ENCODE measurements at regions not wholly inside any gene's neighbourhood (a gene's known extent, or its start where the extent isn't known, plus 50 kb on each side); places are given as distances from the start of the nearest gene placed in this dataset.

GRCh38 chr9:95762322-95762721 lies 113.2 kb upstream of the ERCC6L2 start:
- Histone ChIP-seq H3K4me3 (ENCODE audit: low read length) (no peak overlapping the region), H3K36me3 (ENCODE audit: control insufficient read depth, insufficient read depth, low read length) (no peaks in the 10 kb centered on the region), H3K9me3 (ENCODE audit: control insufficient read depth, insufficient read depth, low read length) (no peaks in the 10 kb centered on the region), H3K4me1 (ENCODE audit: control insufficient read depth, insufficient read depth, low read length) (peaks cover 9% of the 10 kb centered on the region; the same call in 1 of the 2 replicates), H3K27me3 (ENCODE audit: control insufficient read depth, insufficient read depth, low read length) (no peaks in the 10 kb centered on the region), H3K27ac (ENCODE audit: low read length) (no peak overlapping the region)
- WGBS (ENCODE audit: insufficient coverage, insufficient read length): no CpG with 5 or more reads among the region's 6 CpGs
- no peak for DNase-seq (ENCODE audit: low read depth, low spot score)

- peaks cover under 1% of the 10 kb centered on the region; the same call in 1 of the 2 replicates for H3K27me3 ChIP-seq (ENCODE audit: control insufficient read depth, insufficient read depth, low read length)
- H3K36me3 ChIP-seq (ENCODE audit: control insufficient read depth, insufficient read depth, low read length): no peaks in the 10 kb centered on the region
- no CpG with 5 or more reads among the region's 8 CpGs for WGBS (ENCODE audit: insufficient coverage, insufficient read length)
- peaks cover 4% of the 10 kb centered on the region; the same call in 1 of the 2 replicates for H3K4me1 ChIP-seq (ENCODE audit: control insufficient read depth, insufficient read depth, low read length)
- no peak overlapping the region for H3K4me3 ChIP-seq (ENCODE audit: low read length)
- H3K27ac ChIP-seq (ENCODE audit: low read length): no peak overlapping the region
- no peak for DNase-seq (ENCODE audit: low read depth, low spot score)
- H3K9me3 ChIP-seq (ENCODE audit: control insufficient read depth, insufficient read depth, low read length): no peaks in the 10 kb centered on the region
Measured at GRCh38 chr9:95760791-95761190, 114.7 kb upstream of the ERCC6L2 start.

GRCh38 chr9:95757439-95757838 lies 118.1 kb upstream of the ERCC6L2 start:
- no CpG with 5 or more reads among the region's 6 CpGs for WGBS (ENCODE audit: insufficient coverage, insufficient read length)
- Histone ChIP-seq H3K27ac (ENCODE audit: low read length) (no peak overlapping the region), H3K9me3 (ENCODE audit: control insufficient read depth, insufficient read depth, low read length) (no peaks in the 10 kb centered on the region), H3K36me3 (ENCODE audit: control insufficient read depth, insufficient read depth, low read length) (no peaks in the 10 kb centered on the region), H3K4me1 (ENCODE audit: control insufficient read depth, insufficient read depth, low read length) (peaks cover 11% of the 10 kb centered on the region), H3K27me3 (ENCODE audit: control insufficient read depth, insufficient read depth, low read length) (peaks cover 12% of the 10 kb centered on the region; the same call in 1 of the 2 replicates), H3K4me3 (ENCODE audit: low read length) (no peak overlapping the region)
- no peak for DNase-seq (ENCODE audit: low read depth, low spot score)

- Histone ChIP-seq H3K9me3 (ENCODE audit: control insufficient read depth, insufficient read depth, low read length) (no peaks in the 10 kb centered on the region), H3K27ac (ENCODE audit: low read length) (no peak overlapping the region), H3K27me3 (ENCODE audit: control insufficient read depth, insufficient read depth, low read length) (peaks cover 12% of the 10 kb centered on the region; the same call in 1 of the 2 replicates), H3K4me1 (ENCODE audit: control insufficient read depth, insufficient read depth, low read length) (peaks cover 11% of the 10 kb centered on the region), H3K36me3 (ENCODE audit: control insufficient read depth, insufficient read depth, low read length) (no peaks in the 10 kb centered on the region), H3K4me3 (ENCODE audit: low read length) (no peak overlapping the region)
- no peak for DNase-seq (ENCODE audit: low read depth, low spot score)
- WGBS (ENCODE audit: insufficient coverage, insufficient read length): no CpG with 5 or more reads among the region's 4 CpGs
Measured at GRCh38 chr9:95756986-95757385, 118.5 kb upstream of the ERCC6L2 start.

- H3K27ac ChIP-seq (ENCODE audit: low read length): no peak overlapping the region
- peaks cover 11% of the 10 kb centered on the region for H3K4me1 ChIP-seq (ENCODE audit: control insufficient read depth, insufficient read depth, low read length)
- H3K36me3 ChIP-seq (ENCODE audit: control insufficient read depth, insufficient read depth, low read length): no peaks in the 10 kb centered on the region
- H3K27me3 ChIP-seq (ENCODE audit: control insufficient read depth, insufficient read depth, low read length): peaks cover 12% of the 10 kb centered on the region; the same call in 1 of the 2 replicates
- H3K4me3 ChIP-seq (ENCODE audit: low read length): no peak overlapping the region
- no peak for DNase-seq (ENCODE audit: low read depth, low spot score)
- no peaks in the 10 kb centered on the region for H3K9me3 ChIP-seq (ENCODE audit: control insufficient read depth, insufficient read depth, low read length)
- WGBS (ENCODE audit: insufficient coverage, insufficient read length): no CpG with 5 or more reads among the region's 3 CpGs
Measured at GRCh38 chr9:95756101-95756500, 119.4 kb upstream of the ERCC6L2 start.

GRCh38 chr9:95755421-95755730 lies 120.1 kb upstream of the ERCC6L2 start:
- no CpG with 5 or more reads among the region's 3 CpGs for WGBS (ENCODE audit: insufficient coverage, insufficient read length)
- H3K4me1 ChIP-seq (ENCODE audit: control insufficient read depth, insufficient read depth, low read length): peaks cover 11% of the 10 kb centered on the region
- no peak for DNase-seq (ENCODE audit: low read depth, low spot score)
- H3K9me3 ChIP-seq (ENCODE audit: control insufficient read depth, insufficient read depth, low read length): no peaks in the 10 kb centered on the region
- H3K27ac ChIP-seq (ENCODE audit: low read length): no peak overlapping the region
- H3K27me3 ChIP-seq (ENCODE audit: control insufficient read depth, insufficient read depth, low read length): peaks cover 12% of the 10 kb centered on the region; the same call in 1 of the 2 replicates
- no peak overlapping the region for H3K4me3 ChIP-seq (ENCODE audit: low read length)
- H3K36me3 ChIP-seq (ENCODE audit: control insufficient read depth, insufficient read depth, low read length): no peaks in the 10 kb centered on the region

- no CpG with 5 or more reads among the region's 15 CpGs for WGBS (ENCODE audit: insufficient coverage, insufficient read length)
- H3K36me3 ChIP-seq (ENCODE audit: control insufficient read depth, insufficient read depth, low read length): no peaks in the 10 kb centered on the region
- H3K9me3 ChIP-seq (ENCODE audit: control insufficient read depth, insufficient read depth, low read length): no peaks in the 10 kb centered on the region
- peaks cover 11% of the 10 kb centered on the region for H3K4me1 ChIP-seq (ENCODE audit: control insufficient read depth, insufficient read depth, low read length)
- H3K27ac ChIP-seq (ENCODE audit: low read length): no peak overlapping the region
- DNase-seq (ENCODE audit: low read depth, low spot score): no peak
- H3K4me3 ChIP-seq (ENCODE audit: low read length): no peak overlapping the region
- peaks cover 12% of the 10 kb centered on the region; the same call in 1 of the 2 replicates for H3K27me3 ChIP-seq (ENCODE audit: control insufficient read depth, insufficient read depth, low read length)
Measured at GRCh38 chr9:95754533-95755420, 120.7 kb upstream of the ERCC6L2 start.

GRCh38 chr9:95753762-95754465 lies 121.6 kb upstream of the ERCC6L2 start:
- Histone ChIP-seq H3K27me3 (ENCODE audit: control insufficient read depth, insufficient read depth, low read length) (peaks cover 12% of the 10 kb centered on the region; the same call in 1 of the 2 replicates), H3K27ac (ENCODE audit: low read length) (no peak overlapping the region), H3K4me3 (ENCODE audit: low read length) (no peak overlapping the region), H3K36me3 (ENCODE audit: control insufficient read depth, insufficient read depth, low read length) (no peaks in the 10 kb centered on the region), H3K9me3 (ENCODE audit: control insufficient read depth, insufficient read depth, low read length) (no peaks in the 10 kb centered on the region), H3K4me1 (ENCODE audit: control insufficient read depth, insufficient read depth, low read length) (peaks cover 11% of the 10 kb centered on the region)
- DNase-seq (ENCODE audit: low read depth, low spot score): no peak
- WGBS (ENCODE audit: insufficient coverage, insufficient read length): no CpG with 5 or more reads among the region's 7 CpGs

GRCh38 chr9:95752129-95752731 lies 123.3 kb upstream of the ERCC6L2 start:
- H3K27ac ChIP-seq (ENCODE audit: low read length): no peak overlapping the region
- H3K9me3 ChIP-seq (ENCODE audit: control insufficient read depth, insufficient read depth, low read length): no peaks in the 10 kb centered on the region
- H3K4me1 ChIP-seq (ENCODE audit: control insufficient read depth, insufficient read depth, low read length): peaks cover 11% of the 10 kb centered on the region
- H3K36me3 ChIP-seq (ENCODE audit: control insufficient read depth, insufficient read depth, low read length): no peaks in the 10 kb centered on the region
- no CpG with 5 or more reads among the region's 41 CpGs for WGBS (ENCODE audit: insufficient coverage, insufficient read length)
- peaks cover 12% of the 10 kb centered on the region; the same call in 1 of the 2 replicates for H3K27me3 ChIP-seq (ENCODE audit: control insufficient read depth, insufficient read depth, low read length)
- H3K4me3 ChIP-seq (ENCODE audit: low read length): peak overlapping the region; percentile 64; the same call in 1 of the 2 replicates
- DNase-seq (ENCODE audit: low read depth, low spot score): no peak

- Histone ChIP-seq H3K4me1 (ENCODE audit: control insufficient read depth, insufficient read depth, low read length) (peaks cover 10% of the 10 kb centered on the region), H3K36me3 (ENCODE audit: control insufficient read depth, insufficient read depth, low read length) (no peaks in the 10 kb centered on the region), H3K4me3 (ENCODE audit: low read length) (no peak overlapping the region), H3K27ac (ENCODE audit: low read length) (no peak overlapping the region), H3K9me3 (ENCODE audit: control insufficient read depth, insufficient read depth, low read length) (no peaks in the 10 kb centered on the region), H3K27me3 (ENCODE audit: control insufficient read depth, insufficient read depth, low read length) (peaks cover 12% of the 10 kb centered on the region; the same call in 1 of the 2 replicates)
- WGBS (ENCODE audit: insufficient coverage, insufficient read length): no CpG with 5 or more reads among the region's 2 CpGs
- no peak for DNase-seq (ENCODE audit: low read depth, low spot score)
Measured at GRCh38 chr9:95751520-95751790, 124.0 kb upstream of the ERCC6L2 start.

Measured in iPS DF 6.9 (cell line).